WTC11 (cell line): ENCODE measurements at regions not wholly inside any gene's neighbourhood (a gene's known extent, or its start where the extent isn't known, plus 50 kb on each side); places are given as distances from the start of the nearest gene placed in this dataset.

Experiments
- ATAC-seq: fragments of 200-7000 bp; cut with Tn5 transposase; 2 replicates; pipeline ENCODE4 v1.10.0; 2021; ENCODE audit warnings: mild to moderate bottlenecking, moderate library complexity
- CTCF ChIA-PET: fragments of 300-600 bp; sonication (Branson Sonifier 250); formaldehyde crosslinking; loops from one replicate; lab custom pipeline; 2021; ENCODE audit warnings: antibody characterized with exemption; lab: Charles Lee
- POLR2A ChIA-PET: fragments of 350-600 bp; sonication (Branson Sonifier 250); formaldehyde crosslinking; loops from one replicate; lab custom pipeline; 2021; ENCODE audit warnings: antibody characterized with exemption; lab: Charles Lee
- DNase-seq: peaks from one replicate; pipeline ENCODE4 v3.0.0; 2021; ENCODE audit warnings: low spot score
- H3K27ac Mint-ChIP-seq: 2 replicates; pipeline ENCODE4 v1.8.0; 2021; ENCODE audit warnings: mixed read lengths
- H3K27me3 Mint-ChIP-seq: 2 replicates; pipeline ENCODE4 v1.8.0; 2021; ENCODE audit warnings: low read depth, mild to moderate bottlenecking, moderate library complexity, mixed read lengths
- H3K36me3 Mint-ChIP-seq: 2 replicates; pipeline ENCODE4 v1.8.0; 2021; ENCODE audit warnings: mixed read lengths
- H3K4me1 Mint-ChIP-seq: 2 replicates; pipeline ENCODE4 v1.8.0; 2022; ENCODE audit warnings: mixed read lengths
- H3K4me3 Mint-ChIP-seq: 2 replicates; pipeline ENCODE4 v1.8.0; 2021; ENCODE audit warnings: mild to moderate bottlenecking, moderate library complexity, mixed read lengths
- H3K9me3 Mint-ChIP-seq: 2 replicates; pipeline ENCODE4 v1.8.0; 2021; ENCODE audit warnings: mixed read lengths
- ATF2 ChIP-seq: sonication (generic); formaldehyde crosslinking; IDR thresholded peaks from 2 replicates; pipeline ENCODE4 v1.8.1; 2022; ENCODE audit warnings: low read depth, missing genetic modification reagents, borderline replicate concordance
- CREB1 ChIP-seq: sonication (generic); formaldehyde crosslinking; IDR thresholded peaks from 2 replicates; pipeline ENCODE4 v1.8.0; 2023; ENCODE audit warnings: mild to moderate bottlenecking, missing genetic modification reagents
- E2F4 ChIP-seq: sonication (generic); formaldehyde crosslinking; IDR thresholded peaks from 2 replicates; pipeline ENCODE4 v1.8.1; 2022; ENCODE audit warnings: low read depth, mild to moderate bottlenecking, moderate library complexity, missing genetic modification reagents, borderline replicate concordance
- ESRRA ChIP-seq: sonication (generic); formaldehyde crosslinking; IDR thresholded peaks from 2 replicates; pipeline ENCODE4 v1.8.1; 2022; ENCODE audit warnings: mild to moderate bottlenecking, missing genetic modification reagents, borderline replicate concordance
- FOXJ3 ChIP-seq: sonication (generic); formaldehyde crosslinking; IDR thresholded peaks from 2 replicates; pipeline ENCODE4 v1.9.0; 2021; ENCODE audit warnings: missing genetic modification reagents, mild to moderate bottlenecking, borderline replicate concordance
- MAX ChIP-seq: sonication (generic); formaldehyde crosslinking; IDR thresholded peaks from 2 replicates; pipeline ENCODE4 v1.8.0; 2022; ENCODE audit warnings: mild to moderate bottlenecking, missing genetic modification reagents
- NFE2L1 ChIP-seq: sonication (generic); formaldehyde crosslinking; IDR thresholded peaks from 2 replicates; pipeline ENCODE4 v1.8.1; 2023; ENCODE audit warnings: missing genetic modification reagents
- NFYB ChIP-seq: sonication (generic); formaldehyde crosslinking; conservative IDR thresholded peaks from 2 replicates; pipeline ENCODE4 v1.8.0; 2022; ENCODE audit warnings: low read depth, missing genetic modification reagents
- NR1H2 ChIP-seq: sonication (generic); formaldehyde crosslinking; IDR thresholded peaks from 2 replicates; pipeline ENCODE4 v1.9.0; 2021; ENCODE audit warnings: mild to moderate bottlenecking, moderate library complexity, missing genetic modification reagents
- OVOL2 ChIP-seq: fragments of 250-450 bp; sonication (Bioruptor Pico); IDR thresholded peaks from 2 replicates; pipeline ENCODE4 v1.9.0; 2021; ENCODE audit warnings: mild to moderate bottlenecking, borderline replicate concordance
- RELA ChIP-seq: sonication (generic); formaldehyde crosslinking; IDR thresholded peaks from 2 replicates; pipeline ENCODE4 v1.8.1; 2022; ENCODE audit warnings: missing genetic modification reagents, mild to moderate bottlenecking, borderline replicate concordance
- SMAD4 ChIP-seq: sonication (generic); formaldehyde crosslinking; IDR thresholded peaks from 2 replicates; pipeline ENCODE4 v1.8.0; 2022; ENCODE audit warnings: mild to moderate bottlenecking, missing genetic modification reagents
- STAT6 ChIP-seq: sonication (generic); formaldehyde crosslinking; conservative IDR thresholded peaks from 2 replicates; pipeline ENCODE4 v1.8.1; 2023; ENCODE audit warnings: mild to moderate bottlenecking, low read depth, missing genetic modification reagents, moderate library complexity
- TEAD4 ChIP-seq: sonication (generic); formaldehyde crosslinking; IDR thresholded peaks from 2 replicates; pipeline ENCODE4 v1.8.0; 2022; ENCODE audit warnings: mild to moderate bottlenecking, missing genetic modification reagents
- ZMAT4 ChIP-seq: fragments of 250-450 bp; sonication (Bioruptor Pico); IDR thresholded peaks from 2 replicates; pipeline ENCODE4 v1.9.0; 2021; ENCODE audit warnings: mild to moderate bottlenecking
- ZNF232 ChIP-seq: sonication (generic); formaldehyde crosslinking; IDR thresholded peaks from 2 replicates; pipeline ENCODE4 v1.8.0; 2022; ENCODE audit warnings: mild to moderate bottlenecking, missing genetic modification reagents
- TF ChIP-seq, protein P1 (sequence below): sonication (generic); formaldehyde crosslinking; IDR thresholded peaks from 2 replicates; pipeline ENCODE4 v1.8.1; 2023; ENCODE audit warnings: mild to moderate bottlenecking, missing genetic modification reagents, moderate library complexity
- TF ChIP-seq, protein P2 (sequence below): fragments of 250-450 bp; sonication (Bioruptor Pico); IDR thresholded peaks from 2 replicates; pipeline ENCODE4 v1.9.0; 2021; ENCODE audit warnings: moderate library complexity, mild to moderate bottlenecking, inconsistent platforms, borderline replicate concordance
- TF ChIP-seq, protein P3 (sequence below): sonication (generic); formaldehyde crosslinking; IDR thresholded peaks from 2 replicates; pipeline ENCODE4 v1.8.1; 2022; ENCODE audit warnings: mild to moderate bottlenecking, missing genetic modification reagents, moderate library complexity, borderline replicate concordance

DNA sequence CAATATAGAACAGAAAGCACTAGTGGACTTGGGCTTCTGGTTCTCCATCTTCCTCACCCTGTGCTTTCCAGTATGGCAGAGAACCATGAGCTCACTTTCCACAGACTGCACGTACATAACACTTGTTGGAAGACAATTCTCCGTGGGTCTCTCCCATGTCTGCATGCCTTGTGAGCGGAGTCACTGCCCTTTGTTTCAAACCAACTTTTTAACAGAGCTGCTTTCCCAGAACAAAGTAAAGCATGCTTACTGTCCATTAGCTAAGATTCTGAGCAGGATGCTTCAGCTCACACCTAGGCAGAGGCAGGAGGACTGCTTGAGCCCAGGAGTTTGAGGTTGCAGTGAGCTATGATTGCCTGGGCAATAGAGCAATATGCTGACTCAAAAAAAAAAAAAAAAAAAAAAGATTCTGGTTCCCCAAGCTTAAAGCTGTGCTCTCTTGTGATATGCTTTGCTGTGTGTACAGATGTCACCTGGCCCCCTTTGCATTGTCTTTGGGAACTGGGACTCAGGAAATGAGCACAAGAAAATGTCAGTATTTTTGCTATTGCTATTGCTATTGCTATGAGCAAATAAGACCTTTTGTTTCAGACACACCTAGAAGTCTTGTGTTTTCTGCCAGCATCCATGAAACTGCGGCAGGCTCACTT lies 54.6 kb upstream of the PTGR2 start:
- no peak for DNase-seq
- CTCF ChIA-PET, result interaction anchor here (0.6 to 2.6 kb wide), 8 partner anchors 11 to 107 kb away, joined by 3 to 8 read pairs (median 5); a partner anchor contains a TSS
- TF ChIP-seq STAT6 (CRISPR knock-in tag) (no peak), FOXJ3 (CRISPR knock-in tag) (no peak), ATF2 (CRISPR knock-in tag) (no peak), NFE2L1 (CRISPR knock-in tag) (no peak), NR1H2 (CRISPR knock-in tag) (no peak), ESRRA (CRISPR knock-in tag) (no peak), CREB1 (CRISPR knock-in tag) (no peak), MAX (no peak), OVOL2 (CRISPR knock-in tag) (no peak), NFYB (CRISPR knock-in tag) (no peak), ZMAT4 (no peak), ZNF232 (CRISPR knock-in tag) (no peak), SMAD4 (CRISPR knock-in tag) (no peak), RELA (CRISPR knock-in tag) (no peak), E2F4 (no peak), TEAD4 (CRISPR knock-in tag) (no peak)
- TF ChIP-seq, protein P1, sequence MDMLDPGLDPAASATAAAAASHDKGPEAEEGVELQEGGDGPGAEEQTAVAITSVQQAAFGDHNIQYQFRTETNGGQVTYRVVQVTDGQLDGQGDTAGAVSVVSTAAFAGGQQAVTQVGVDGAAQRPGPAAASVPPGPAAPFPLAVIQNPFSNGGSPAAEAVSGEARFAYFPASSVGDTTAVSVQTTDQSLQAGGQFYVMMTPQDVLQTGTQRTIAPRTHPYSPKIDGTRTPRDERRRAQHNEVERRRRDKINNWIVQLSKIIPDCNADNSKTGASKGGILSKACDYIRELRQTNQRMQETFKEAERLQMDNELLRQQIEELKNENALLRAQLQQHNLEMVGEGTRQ, result no peak
- TF ChIP-seq, protein P2, sequence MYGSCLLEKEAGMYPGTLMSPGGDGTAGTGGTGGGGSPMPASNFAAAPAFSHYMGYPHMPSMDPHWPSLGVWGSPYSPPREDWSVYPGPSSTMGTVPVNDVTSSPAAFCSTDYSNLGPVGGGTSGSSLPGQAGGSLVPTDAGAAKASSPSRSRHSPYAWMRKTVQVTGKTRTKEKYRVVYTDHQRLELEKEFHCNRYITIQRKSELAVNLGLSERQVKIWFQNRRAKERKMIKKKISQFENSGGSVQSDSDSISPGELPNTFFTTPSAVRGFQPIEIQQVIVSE (CRISPR knock-in tag), result no peak
- TF ChIP-seq, protein P3, sequence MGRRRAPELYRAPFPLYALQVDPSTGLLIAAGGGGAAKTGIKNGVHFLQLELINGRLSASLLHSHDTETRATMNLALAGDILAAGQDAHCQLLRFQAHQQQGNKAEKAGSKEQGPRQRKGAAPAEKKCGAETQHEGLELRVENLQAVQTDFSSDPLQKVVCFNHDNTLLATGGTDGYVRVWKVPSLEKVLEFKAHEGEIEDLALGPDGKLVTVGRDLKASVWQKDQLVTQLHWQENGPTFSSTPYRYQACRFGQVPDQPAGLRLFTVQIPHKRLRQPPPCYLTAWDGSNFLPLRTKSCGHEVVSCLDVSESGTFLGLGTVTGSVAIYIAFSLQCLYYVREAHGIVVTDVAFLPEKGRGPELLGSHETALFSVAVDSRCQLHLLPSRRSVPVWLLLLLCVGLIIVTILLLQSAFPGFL (CRISPR knock-in tag), result no peak
- TF ChIP-seq, all 79 proteins: peak for 0
- no peak overlapping the region for H3K4me3 Mint-ChIP-seq
- POLR2A ChIA-PET, result interaction anchor here (0.9 to 1.5 kb wide), 2 partner anchors 11 to 83 kb away, joined by 3 read pairs; partner anchors contain the start of gene PNMA1
- H3K27ac Mint-ChIP-seq, result no peak overlapping the region
- ATAC-seq, result no peak
- H3K9me3 Mint-ChIP-seq, result no peaks in the 10 kb centered on the region
- no peaks in the 10 kb centered on the region; the same call in 1 of the 2 replicates for H3K27me3 Mint-ChIP-seq
- no peaks in the 10 kb centered on the region for H3K36me3 Mint-ChIP-seq
- H3K4me1 Mint-ChIP-seq, result peaks cover 10% of the 10 kb centered on the region
